BE2C (cell line): ENCODE measurements at regions not wholly inside any gene's neighbourhood (a gene's known extent, or its start where the extent isn't known, plus 50 kb on each side); places are given as distances from the start of the nearest gene placed in this dataset.
"Not testable (repeated sequence)": the region's sequence is repeated elsewhere in the genome, so short reads cannot be mapped to it uniquely, and the experiment has no call there.

Experiments used
- DNase-seq: peaks from one replicate; pipeline ENCODE4 v3.0.0-alpha.2; 2020
- H3K27me3 ChIP-seq: fragments of 250-450 bp; sonication (Bioruptor Pico); 2 replicates; pipeline ENCODE4 v1.5.1; 2020; ENCODE audit warnings: mild to moderate bottlenecking
- H3K36me3 ChIP-seq: fragments of 250-450 bp; sonication (Bioruptor Pico); 2 replicates; pipeline ENCODE4 v1.5.1; 2020; ENCODE audit warnings: mild to moderate bottlenecking
- H3K4me1 ChIP-seq: fragments of 250-450 bp; sonication (Bioruptor Pico); 2 replicates; pipeline ENCODE4 v1.5.1; 2020
- H3K4me3 ChIP-seq: 2 replicates; pipeline ENCODE4 v1.5.1; 2011; ENCODE audit warnings: low read depth, low read length
- H3K9me3 ChIP-seq: fragments of 250-450 bp; sonication (Bioruptor Pico); 2 replicates; pipeline ENCODE4 v1.5.1; 2020
- CTCF ChIP-seq: IDR thresholded peaks from 2 replicates; pipeline ENCODE4 v1.5.1; 2012; ENCODE audit warnings: mild to moderate bottlenecking, low read depth, low read length

- no peaks in the 10 kb centered on the region for H3K9me3 ChIP-seq
- H3K36me3 ChIP-seq = no peaks in the 10 kb centered on the region
- TF ChIP-seq CTCF = no peak
- no peak overlapping the region for H3K4me3 ChIP-seq
- no peak for DNase-seq
- no peaks in the 10 kb centered on the region for H3K4me1 ChIP-seq
- no peaks in the 10 kb centered on the region for H3K27me3 ChIP-seq
Observed at GRCh38 chr13:81116461-81117282, 775.7 kb upstream of the SPRY2 start.

GRCh38 chr13:81109026-81109425 lies 768.1 kb upstream of the SPRY2 start:
- DNase-seq = no peak
- no peaks in the 10 kb centered on the region for H3K36me3 ChIP-seq
- H3K9me3 ChIP-seq = no peaks in the 10 kb centered on the region
- H3K4me3 ChIP-seq = no peak overlapping the region
- no peaks in the 10 kb centered on the region for H3K27me3 ChIP-seq
- TF ChIP-seq CTCF = no peak
- H3K4me1 ChIP-seq = no peaks in the 10 kb centered on the region

- no peaks in the 10 kb centered on the region for H3K36me3 ChIP-seq
- DNase-seq = no peak
- no peaks in the 10 kb centered on the region for H3K9me3 ChIP-seq
- no peaks in the 10 kb centered on the region for H3K4me1 ChIP-seq
- TF ChIP-seq CTCF = no peak
- no peak overlapping the region for H3K4me3 ChIP-seq
- no peaks in the 10 kb centered on the region for H3K27me3 ChIP-seq
Observed at GRCh38 chr13:81106348-81106747, 765.4 kb upstream of the SPRY2 start.

- TF ChIP-seq CTCF = no peak
- H3K27me3 ChIP-seq = no peaks in the 10 kb centered on the region
- H3K36me3 ChIP-seq = no peaks in the 10 kb centered on the region
- no peak for DNase-seq
- H3K4me1 ChIP-seq = no peaks in the 10 kb centered on the region
- no peaks in the 10 kb centered on the region for H3K9me3 ChIP-seq
- H3K4me3 ChIP-seq = no peak overlapping the region
Observed at GRCh38 chr13:81104035-81104715, 763.2 kb upstream of the SPRY2 start.

GRCh38 chr13:81102066-81102465 lies 761.1 kb upstream of the SPRY2 start:
- H3K27me3 ChIP-seq, H3K4me1 ChIP-seq, H3K4me3 ChIP-seq, DNase-seq, H3K36me3 ChIP-seq, H3K9me3 ChIP-seq: not testable (repeated sequence)

- H3K4me3 ChIP-seq = no peak overlapping the region
- no peak for DNase-seq
- TF ChIP-seq CTCF = no peak
Observed at GRCh38 chr13:81089371-81090157, 748.6 kb upstream of the SPRY2 start.

More at GRCh38 chr13:81089371-81090157, 748.6 kb upstream of the SPRY2 start:
- no peaks in the 10 kb centered on the region for H3K4me1 ChIP-seq
- no peaks in the 10 kb centered on the region for H3K27me3 ChIP-seq
- no peaks in the 10 kb centered on the region for H3K36me3 ChIP-seq
- H3K9me3 ChIP-seq = no peaks in the 10 kb centered on the region
